PC-9 (cell line): ENCODE measurements at regions not wholly inside any gene's neighbourhood (a gene's known extent, or its start where the extent isn't known, plus 50 kb on each side); places are given as distances from the start of the nearest gene placed in this dataset.

Experiments
- BruUV-seq: library from RNA; stranded (reverse); fragments of 400-500 nt; replicated peaks from 2 replicates; lab custom pipeline; 2021; lab: Mats Ljungman, UMichigan
- CTCF ChIA-PET: fragments of 300-600 bp; sonication (Branson Sonifier 250); formaldehyde crosslinking; loops from one replicate; lab custom pipeline; 2022; ENCODE audit warnings: antibody characterized with exemption; lab: Charles Lee
- POLR2A ChIA-PET: fragments of 300-600 bp; sonication (Branson Sonifier 250); formaldehyde crosslinking; loops from one replicate; lab custom pipeline; 2022; ENCODE audit warnings: antibody characterized with exemption; ENCODE audit not compliant: unreplicated experiment; lab: Charles Lee
- DNase-seq, 2 experiments: peaks; one replicate each; pipeline versions ENCODE4 v3.0.0 to v3.0.0-alpha.2; 2015 to 2022; ENCODE audit warnings: mixed read lengths in 1 of 2
- H2AFZ ChIP-seq: fragments of 200-600 bp; sonication (generic); 2 replicates; pipeline ENCODE4 v1.8.1; 2017; ENCODE audit warnings: antibody characterized with exemption
- H3F3A ChIP-seq: fragments of 200-600 bp; sonication (generic); 2 replicates; pipeline ENCODE4 v1.8.1; 2017; ENCODE audit warnings: antibody characterized with exemption, mild to moderate bottlenecking, low read depth; ENCODE audit not compliant: insufficient read depth
- H3K27ac ChIP-seq: fragments of 200-600 bp; sonication (generic); 2 replicates; pipeline ENCODE4 v1.6.1; 2016; ENCODE audit warnings: mixed run types
- H3K27me3 ChIP-seq: fragments of 200-600 bp; sonication (generic); 2 replicates; pipeline ENCODE4 v1.6.1; 2016; ENCODE audit warnings: low read depth, mixed run types; ENCODE audit not compliant: insufficient read depth
- H3K36me3 ChIP-seq: fragments of 200-600 bp; sonication (generic); 2 replicates; pipeline ENCODE4 v1.6.1; 2016; ENCODE audit warnings: low read depth, mixed run types
- H3K4me1 ChIP-seq: fragments of 200-600 bp; sonication (generic); replicated peaks from 2 replicates; pipeline ENCODE4 v1.6.1; 2016; ENCODE audit warnings: mixed run types; ENCODE audit not compliant: insufficient read depth
- H3K4me2 ChIP-seq: fragments of 200-600 bp; sonication (generic); 2 replicates; pipeline ENCODE4 v1.6.1; 2017; ENCODE audit warnings: mixed run types
- H3K4me3 ChIP-seq: fragments of 200-600 bp; sonication (generic); 2 replicates; pipeline ENCODE4 v1.6.1; 2016; ENCODE audit warnings: mixed run types
- H3K79me2 ChIP-seq: fragments of 200-600 bp; sonication (generic); 2 replicates; pipeline ENCODE4 v1.6.1; 2017; ENCODE audit warnings: low read depth, mixed run types
- H3K9me2 ChIP-seq: fragments of 200-600 bp; sonication (generic); 2 replicates; pipeline ENCODE4 v1.8.1; 2017; ENCODE audit warnings: mild to moderate bottlenecking; ENCODE audit not compliant: insufficient read depth
- H3K9me3 ChIP-seq: fragments of 200-600 bp; sonication (generic); 2 replicates; pipeline ENCODE4 v1.8.1; 2016; ENCODE audit warnings: low read depth; ENCODE audit not compliant: insufficient read depth
- H4K20me1 ChIP-seq: fragments of 200-600 bp; sonication (generic); 2 replicates; pipeline ENCODE4 v1.8.1; 2017; ENCODE audit not compliant: insufficient read depth
- EZH2 ChIP-seq: fragments of 200-600 bp; sonication (generic); IDR thresholded peaks from 2 replicates; pipeline ENCODE4 v1.8.0; 2017; ENCODE audit warnings: antibody characterized with exemption, low read depth
- intact Hi-C: fragments of 100-400 bp; cut with micrococcal nuclease; formaldehyde crosslinking; loops from one replicate; pipeline ENCODE4 v1.10.0; 2022; ENCODE audit not compliant: unreplicated experiment
- TF ChIP-seq, protein P1 (sequence below): fragments of 200-600 bp; sonication (generic); conservative IDR thresholded peaks from 2 replicates; pipeline ENCODE4 v1.6.1; 2017; ENCODE audit warnings: mixed run types, antibody characterized with exemption, mild to moderate bottlenecking, moderate library complexity

GRCh38 chr1:198867182-198867581, 228.3 kb downstream of the PTPRC start:
- H3F3A ChIP-seq = no peaks in the 10 kb centered on the region; the same call in 1 of the 2 replicates
- H3K79me2 ChIP-seq = no peaks in the 10 kb centered on the region
- no peak for DNase-seq
- H3K4me2 ChIP-seq = no peak overlapping the region
- no peaks in the 10 kb centered on the region for H3K36me3 ChIP-seq
- no peak overlapping the region for H3K4me3 ChIP-seq
- TF ChIP-seq, protein P1, sequence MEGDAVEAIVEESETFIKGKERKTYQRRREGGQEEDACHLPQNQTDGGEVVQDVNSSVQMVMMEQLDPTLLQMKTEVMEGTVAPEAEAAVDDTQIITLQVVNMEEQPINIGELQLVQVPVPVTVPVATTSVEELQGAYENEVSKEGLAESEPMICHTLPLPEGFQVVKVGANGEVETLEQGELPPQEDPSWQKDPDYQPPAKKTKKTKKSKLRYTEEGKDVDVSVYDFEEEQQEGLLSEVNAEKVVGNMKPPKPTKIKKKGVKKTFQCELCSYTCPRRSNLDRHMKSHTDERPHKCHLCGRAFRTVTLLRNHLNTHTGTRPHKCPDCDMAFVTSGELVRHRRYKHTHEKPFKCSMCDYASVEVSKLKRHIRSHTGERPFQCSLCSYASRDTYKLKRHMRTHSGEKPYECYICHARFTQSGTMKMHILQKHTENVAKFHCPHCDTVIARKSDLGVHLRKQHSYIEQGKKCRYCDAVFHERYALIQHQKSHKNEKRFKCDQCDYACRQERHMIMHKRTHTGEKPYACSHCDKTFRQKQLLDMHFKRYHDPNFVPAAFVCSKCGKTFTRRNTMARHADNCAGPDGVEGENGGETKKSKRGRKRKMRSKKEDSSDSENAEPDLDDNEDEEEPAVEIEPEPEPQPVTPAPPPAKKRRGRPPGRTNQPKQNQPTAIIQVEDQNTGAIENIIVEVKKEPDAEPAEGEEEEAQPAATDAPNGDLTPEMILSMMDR = no peak
- no peak for TF ChIP-seq EZH2
- H3K4me1 ChIP-seq = no peaks in the 10 kb centered on the region
- no peak overlapping the region for H3K27ac ChIP-seq
- POLR2A ChIA-PET = interaction anchor here (0.7 kb wide), 1 partner anchor 309 kb away, joined by 3 read pairs; no protein-coding TSS in a partner anchor
- H4K20me1 ChIP-seq = no peaks in the 10 kb centered on the region
- CTCF ChIA-PET = no interaction called here
- H3K9me3 ChIP-seq = no peaks in the 10 kb centered on the region
- H2AFZ ChIP-seq = no peak overlapping the region; the same call in 1 of the 2 replicates
- no TSS peak for BruUV-seq
- no peaks in the 10 kb centered on the region for H3K27me3 ChIP-seq
- intact Hi-C loops = no loop called here
- H3K9me2 ChIP-seq = no peaks in the 10 kb centered on the region

DNA sequence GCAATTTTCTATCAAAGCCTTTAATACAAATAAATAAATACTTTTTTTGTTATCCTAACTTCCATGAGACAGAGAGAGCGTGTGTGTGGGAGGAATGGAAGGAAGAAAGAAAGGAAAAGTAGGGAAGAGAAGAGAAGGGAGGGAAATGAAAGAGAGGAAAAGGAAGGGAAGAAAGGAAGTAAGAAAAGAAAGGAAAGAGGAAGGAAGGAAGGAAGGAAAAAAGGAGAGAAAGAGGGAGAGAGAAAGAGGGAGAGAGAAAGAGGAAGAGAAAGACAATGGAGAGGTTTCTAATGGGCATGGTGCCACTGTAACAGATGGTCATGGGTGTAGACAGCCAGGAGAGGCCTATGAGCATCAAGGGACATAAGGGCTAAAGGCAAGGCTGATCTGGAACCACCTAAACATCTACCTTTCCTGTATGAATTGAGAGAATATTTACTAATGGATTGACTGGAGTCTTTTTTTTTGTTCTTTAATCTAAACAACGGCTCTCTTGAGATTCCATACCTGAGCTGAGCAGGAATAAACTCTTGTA, 234.9 kb downstream of the PTPRC start:
- H2AFZ ChIP-seq = no peak overlapping the region
- H3K36me3 ChIP-seq = no peaks in the 10 kb centered on the region
- H4K20me1 ChIP-seq = no peaks in the 10 kb centered on the region
- intact Hi-C loops = no loop called here
- TF ChIP-seq, protein P1 = no peak
- no peak for TF ChIP-seq EZH2
- no peak for DNase-seq
- no peaks in the 10 kb centered on the region for H3K27me3 ChIP-seq
- POLR2A ChIA-PET = no interaction called here
- no TSS peak for BruUV-seq
- no peak overlapping the region for H3K4me3 ChIP-seq
- H3F3A ChIP-seq = no peaks in the 10 kb centered on the region
- no peaks in the 10 kb centered on the region for H3K79me2 ChIP-seq
- no peaks in the 10 kb centered on the region for H3K4me1 ChIP-seq
- H3K4me2 ChIP-seq = no peak overlapping the region
- H3K9me2 ChIP-seq = no peaks in the 10 kb centered on the region
- CTCF ChIA-PET = no interaction called here
- H3K9me3 ChIP-seq = no peaks in the 10 kb centered on the region
- H3K27ac ChIP-seq = no peak overlapping the region

DNA sequence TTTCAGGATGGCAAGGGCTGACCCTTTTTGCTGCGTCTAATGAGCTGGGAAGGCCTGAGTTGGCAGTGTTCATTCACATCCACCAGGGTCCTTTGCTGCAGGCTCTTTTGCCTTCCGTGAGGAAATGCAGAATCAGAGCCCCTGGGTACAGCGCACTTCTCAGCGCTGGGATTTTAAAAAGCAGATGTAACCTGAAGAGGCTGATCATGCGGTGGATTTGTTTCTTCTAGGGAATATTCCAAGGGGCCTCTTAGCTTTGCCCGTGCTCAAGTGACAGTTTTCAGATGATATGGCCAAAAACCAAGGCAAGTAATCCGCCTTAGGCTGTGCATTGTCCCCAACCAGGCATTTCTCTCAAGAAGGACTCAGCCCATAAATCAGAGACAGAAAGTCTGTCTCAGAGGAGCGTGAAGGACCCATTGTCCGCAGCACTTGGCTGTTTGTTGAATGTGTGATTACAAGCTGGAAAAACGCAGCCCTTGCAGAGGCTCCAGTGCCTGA, 237.6 kb downstream of the PTPRC start:
- Histone ChIP-seq H3K27me3 (no peaks in the 10 kb centered on the region), H3K79me2 (no peaks in the 10 kb centered on the region), H2AFZ (no peak overlapping the region), H3K36me3 (no peaks in the 10 kb centered on the region), H3K9me2 (no peaks in the 10 kb centered on the region), H3K9me3 (peaks cover 3% of the 10 kb centered on the region; the same call in 1 of the 2 replicates), H4K20me1 (no peaks in the 10 kb centered on the region), H3K27ac (no peak overlapping the region), H3K4me3 (no peak overlapping the region), H3K4me2 (no peak overlapping the region), H3F3A (no peaks in the 10 kb centered on the region; the same call in 1 of the 2 replicates), H3K4me1 (peaks cover 9% of the 10 kb centered on the region)
- DNase-seq = no peak
- intact Hi-C loops = no loop called here
- ChIA-PET POLR2A (no interaction called here), CTCF (no interaction called here)
- TF ChIP-seq EZH2 = no peak
- TF ChIP-seq, protein P1 = no peak
- no TSS peak for BruUV-seq
